OCI-LY7 (cell line): ENCODE measurements at regions not wholly inside any gene's neighbourhood (a gene's known extent, or its start where the extent isn't known, plus 50 kb on each side); places are given as distances from the start of the nearest gene placed in this dataset.

Experiments
- BruUV-seq: library from RNA; stranded (reverse); fragments of 400-500 nt; replicated peaks from 2 replicates; lab custom pipeline; 2021; lab: Mats Ljungman, UMichigan
- CTCF ChIA-PET: fragments of 300-600 bp; sonication (Branson Sonifier 250); formaldehyde crosslinking; loops from one replicate; lab custom pipeline; 2022; ENCODE audit warnings: antibody characterized with exemption; ENCODE audit not compliant: unreplicated experiment; lab: Charles Lee
- POLR2A ChIA-PET: fragments of 300-600 bp; sonication (Branson Sonifier 250); formaldehyde crosslinking; loops from one replicate; lab custom pipeline; 2022; ENCODE audit warnings: antibody characterized with exemption; lab: Charles Lee
- DNase-seq: peaks from one replicate; pipeline ENCODE4 v3.0.0-alpha.2; 2015; ENCODE audit warnings: low spot score
- H2AFZ ChIP-seq: fragments of 200-600 bp; sonication (generic), shearing (Covaris generic); 2 replicates; pipeline ENCODE4 v1.6.1; 2014; ENCODE audit warnings: mild to moderate bottlenecking, antibody characterized with exemption, low read length, moderate library complexity
- H3K27ac ChIP-seq: fragments of 200-600 bp; sonication (generic); 2 replicates; pipeline ENCODE4 v1.5.1; 2014; ENCODE audit warnings: mixed run types, low read depth, mild to moderate bottlenecking, moderate library complexity, low read length, inconsistent platforms; ENCODE audit not compliant: poor library complexity, severe bottlenecking
- H3K36me3 ChIP-seq: fragments of 200-600 bp; sonication (generic); 2 replicates; pipeline ENCODE4 v1.6.1; 2014; ENCODE audit warnings: mild to moderate bottlenecking, antibody characterized with exemption, low read length, moderate library complexity, mixed read lengths; ENCODE audit not compliant: insufficient read depth
- H3K4me1 ChIP-seq: fragments of 200-600 bp; sonication (generic); 2 replicates; pipeline ENCODE4 v1.5.1; 2014; ENCODE audit warnings: mild to moderate bottlenecking, low read length; ENCODE audit not compliant: insufficient read depth, poor library complexity, severe bottlenecking
- H3K4me2 ChIP-seq: fragments of 200-600 bp; sonication (generic); 2 replicates; pipeline ENCODE4 v1.6.1; 2014; ENCODE audit warnings: mild to moderate bottlenecking, low read length
- H3K4me3 ChIP-seq: fragments of 200-600 bp; sonication (generic); 2 replicates; pipeline ENCODE4 v1.5.1; 2014; ENCODE audit warnings: mild to moderate bottlenecking, low read depth, low read length; ENCODE audit not compliant: poor library complexity, severe bottlenecking
- H3K79me2 ChIP-seq: fragments of 200-600 bp; sonication (generic); 2 replicates; pipeline ENCODE4 v1.6.1; 2016; ENCODE audit warnings: low read depth, mild to moderate bottlenecking, low read length, moderate library complexity, mixed read lengths; ENCODE audit not compliant: insufficient read depth
- H3K9me2 ChIP-seq: fragments of 200-600 bp; sonication (generic); 2 replicates; pipeline ENCODE4 v1.6.1; 2016; ENCODE audit warnings: mild to moderate bottlenecking, low read length, mixed read lengths; ENCODE audit not compliant: insufficient read depth
- H3K9me3 ChIP-seq: fragments of 200-600 bp; sonication (generic); 2 replicates; pipeline ENCODE4 v1.6.1; 2014; ENCODE audit warnings: mild to moderate bottlenecking, mixed run types, low read length, mixed read lengths
- H4K20me1 ChIP-seq: fragments of 200-600 bp; sonication (generic); 2 replicates; pipeline ENCODE4 v1.6.1; 2014; ENCODE audit warnings: mild to moderate bottlenecking, antibody characterized with exemption, low read length, moderate library complexity, mixed read lengths; ENCODE audit not compliant: insufficient read depth
- CTCF ChIP-seq: fragments of 200-600 bp; sonication (generic); conservative IDR thresholded peaks from 2 replicates; pipeline ENCODE4 v1.5.1; 2014; ENCODE audit warnings: mild to moderate bottlenecking, antibody characterized with exemption, low read length, moderate library complexity, mixed read lengths
- EZH2phosphoT487 ChIP-seq: fragments of 200-600 bp; sonication (generic); IDR thresholded peaks from 2 replicates; pipeline ENCODE4 v1.6.1; 2018; ENCODE audit warnings: low read depth, borderline replicate concordance, mild to moderate bottlenecking, mixed run types, antibody characterized with exemption, low read length, moderate library complexity, mixed read lengths
- intact Hi-C: fragments of 100-400 bp; cut with micrococcal nuclease; formaldehyde crosslinking; loops from one replicate; pipeline ENCODE4 v1.10.0; 2022; ENCODE audit not compliant: unreplicated experiment

GRCh38 chr3:44033123-44033522 is 208.6 kb upstream of the TOPAZ1 start:
- H3K4me2 ChIP-seq, result no peak overlapping the region
- intact Hi-C loops, result no loop called here

GRCh38 chr3:44036850-44037249 is 204.8 kb upstream of the TOPAZ1 start:
- no peak overlapping the region for H2AFZ ChIP-seq
- POLR2A ChIA-PET, result no interaction called here

More at GRCh38 chr3:44033123-44033522, 208.6 kb upstream of the TOPAZ1 start:
- ChIA-PET POLR2A (no interaction called here), CTCF (no interaction called here)
- H3K4me1 ChIP-seq, result no peaks in the 10 kb centered on the region
- no peak overlapping the region for H3K4me3 ChIP-seq
- no peaks in the 10 kb centered on the region for H3K9me3 ChIP-seq
- no peaks in the 10 kb centered on the region for H3K9me2 ChIP-seq
- no peaks in the 10 kb centered on the region for H3K79me2 ChIP-seq
- no peak for DNase-seq
- TF ChIP-seq CTCF (no peak), EZH2phosphoT487 (no peak)
- no peak overlapping the region for H2AFZ ChIP-seq
- no peaks in the 10 kb centered on the region for H4K20me1 ChIP-seq
- H3K36me3 ChIP-seq, result no peaks in the 10 kb centered on the region; the same call in 1 of the 2 replicates
- no TSS peak for BruUV-seq
- no peak overlapping the region for H3K27ac ChIP-seq

More at GRCh38 chr3:44036850-44037249, 204.8 kb upstream of the TOPAZ1 start:
- CTCF ChIA-PET, result no interaction called here
- Histone ChIP-seq H3K79me2 (no peaks in the 10 kb centered on the region), H3K4me1 (no peaks in the 10 kb centered on the region), H3K9me3 (no peaks in the 10 kb centered on the region), H3K27ac (no peak overlapping the region), H3K4me3 (no peak overlapping the region), H3K36me3 (no peaks in the 10 kb centered on the region; the same call in 1 of the 2 replicates), H3K9me2 (no peaks in the 10 kb centered on the region), H4K20me1 (no peaks in the 10 kb centered on the region), H3K4me2 (no peak overlapping the region)
- DNase-seq, result no peak
- no TSS peak for BruUV-seq
- TF ChIP-seq EZH2phosphoT487, result no peak
- no peak for TF ChIP-seq CTCF
- intact Hi-C loops, result no loop called here
